ENCODE measurements at regions not wholly inside any gene's neighbourhood (a gene's known extent, or its start where the extent isn't known, plus 50 kb on each side); places are given as distances from the start of the nearest gene placed in this dataset.

DNA sequence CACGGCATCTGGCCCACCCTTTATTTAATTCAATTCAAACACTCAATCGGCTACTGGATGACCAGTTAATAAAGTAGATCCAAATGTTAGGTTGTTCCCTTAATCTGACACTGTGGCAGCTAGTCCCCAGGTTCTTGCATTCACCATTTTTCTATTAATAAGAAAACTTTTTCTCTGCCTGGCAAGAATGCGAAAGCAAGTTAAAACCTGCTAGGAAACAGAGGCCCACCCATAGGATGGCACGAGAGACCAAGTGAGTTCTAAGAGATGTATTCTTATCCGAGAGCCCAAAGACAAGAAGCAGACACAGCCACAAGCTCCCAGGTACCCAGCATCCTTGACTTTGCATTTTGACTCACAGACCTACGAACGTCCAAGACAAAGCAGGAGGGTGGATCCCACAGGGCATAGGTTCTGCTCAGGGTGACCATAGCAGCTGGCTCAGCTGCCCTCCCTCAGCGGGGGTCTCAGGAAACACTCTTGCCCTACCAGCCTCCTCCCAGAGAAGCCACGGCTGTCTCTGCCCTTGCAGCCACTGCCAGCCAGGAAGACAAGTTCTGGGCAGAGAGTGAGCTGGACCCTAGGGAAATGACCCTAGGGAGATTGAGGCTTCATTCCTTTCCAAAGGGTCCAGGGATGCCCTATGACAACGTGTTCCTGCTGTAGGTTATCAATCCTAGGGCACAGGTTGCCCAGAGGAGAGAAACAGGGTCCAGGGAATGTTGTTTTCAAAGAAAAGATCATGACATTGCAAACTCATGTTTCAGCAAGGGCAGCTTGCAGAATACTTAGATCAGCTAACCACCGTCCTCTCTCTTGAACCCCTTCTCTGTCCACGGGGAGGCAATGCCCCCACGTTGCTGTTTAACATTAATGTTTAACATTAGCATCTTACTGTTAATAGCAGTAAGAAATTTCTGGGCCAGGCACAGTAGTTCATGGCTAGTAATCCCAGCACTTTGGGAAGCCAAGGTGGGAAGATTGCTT lies 147.2 kb upstream of the ZNF507 start:
- 86% methylated on average over 13 of the region's 13 CpGs for WGBS
- H3K4me3 ChIP-seq (ENCODE audit: low read length), result no peak overlapping the region
- no peaks in the 10 kb centered on the region for H3K27me3 ChIP-seq (ENCODE audit: insufficient read depth, low read length)
- H3K9ac ChIP-seq (ENCODE audit: low read depth, low read length), result no peak overlapping the region
- no peak overlapping the region for H3K27ac ChIP-seq (ENCODE audit: low read depth, low read length)
- no peaks in the 10 kb centered on the region for H3K9me3 ChIP-seq (ENCODE audit: insufficient read depth, low read depth, low read length)
- H3K36me3 ChIP-seq (ENCODE audit: insufficient read depth, low read length), result no peaks in the 10 kb centered on the region
- no peaks in the 10 kb centered on the region for H3K4me1 ChIP-seq (ENCODE audit: insufficient read depth, low read length)

DNA sequence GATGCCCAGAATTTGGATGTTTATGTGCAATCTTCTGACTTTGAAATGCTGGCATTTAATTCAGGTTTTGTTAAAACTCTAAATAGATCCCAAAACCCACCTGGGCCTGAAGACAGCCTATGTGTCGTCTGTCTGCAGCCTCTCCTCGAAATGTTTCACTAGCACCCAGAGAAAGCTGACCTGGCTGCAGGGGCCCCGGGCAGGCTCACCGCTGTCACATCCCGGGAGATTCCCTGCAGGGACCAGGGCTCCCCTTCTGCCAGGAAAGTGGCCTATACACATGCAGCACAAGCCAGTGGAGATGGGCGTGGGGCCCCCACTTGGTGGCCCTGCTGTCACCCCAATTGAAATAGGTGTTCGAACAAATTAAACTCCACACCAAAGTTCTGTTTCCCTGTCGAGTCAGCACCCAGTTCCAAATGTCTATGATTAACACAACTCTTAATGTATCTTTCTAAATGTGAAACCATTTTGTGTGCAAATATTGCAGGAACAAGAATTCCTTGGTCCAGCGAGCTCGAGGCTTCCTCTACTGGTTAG lies 145.8 kb upstream of the ZNF507 start:
- WGBS, result 90% methylated on average over 10 of the region's 10 CpGs
- H3K4me1 ChIP-seq (ENCODE audit: insufficient read depth, low read length), result no peaks in the 10 kb centered on the region
- H3K4me3 ChIP-seq (ENCODE audit: low read length), result no peak overlapping the region
- no peaks in the 10 kb centered on the region for H3K9me3 ChIP-seq (ENCODE audit: insufficient read depth, low read depth, low read length)
- no peak overlapping the region for H3K9ac ChIP-seq (ENCODE audit: low read depth, low read length)
- no peaks in the 10 kb centered on the region for H3K27me3 ChIP-seq (ENCODE audit: insufficient read depth, low read length)
- no peak overlapping the region for H3K27ac ChIP-seq (ENCODE audit: low read depth, low read length)
- H3K36me3 ChIP-seq (ENCODE audit: insufficient read depth, low read length), result no peaks in the 10 kb centered on the region

- H3K4me1 ChIP-seq (ENCODE audit: insufficient read depth, low read length), result no peaks in the 10 kb centered on the region
- no peak overlapping the region for H3K9ac ChIP-seq (ENCODE audit: low read depth, low read length)
- no peak overlapping the region for H3K27ac ChIP-seq (ENCODE audit: low read depth, low read length)
- H3K4me3 ChIP-seq (ENCODE audit: low read length), result no peak overlapping the region
- 94% methylated on average over 9 of the region's 9 CpGs for WGBS
- no peaks in the 10 kb centered on the region for H3K27me3 ChIP-seq (ENCODE audit: insufficient read depth, low read length)
- no peaks in the 10 kb centered on the region for H3K9me3 ChIP-seq (ENCODE audit: insufficient read depth, low read depth, low read length)
- no peaks in the 10 kb centered on the region for H3K36me3 ChIP-seq (ENCODE audit: insufficient read depth, low read length)
These were observed 144.9 kb upstream of the ZNF507 start for GRCh38 chr19:32200312-32201038.

DNA sequence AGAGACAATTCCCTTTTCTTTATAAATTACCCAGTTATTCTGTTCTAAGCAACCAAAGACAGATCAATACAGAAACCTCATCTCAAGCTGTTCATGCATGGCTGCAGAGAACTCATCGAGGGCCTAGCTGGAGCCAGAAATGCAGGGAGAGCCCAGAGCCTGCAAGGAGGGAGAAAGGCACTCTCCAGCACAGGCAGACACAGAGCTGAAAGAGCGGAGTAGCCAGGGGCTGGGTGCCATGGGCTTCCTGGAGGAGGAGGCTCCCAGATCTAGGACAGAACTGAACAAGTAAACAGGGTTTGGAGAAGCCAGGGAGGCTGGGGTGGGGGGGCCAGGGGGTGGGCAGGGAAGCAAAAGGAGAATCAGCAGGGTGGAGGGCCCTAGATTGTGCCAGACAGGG lies 144.2 kb upstream of the ZNF507 start:
- no peaks in the 10 kb centered on the region for H3K36me3 ChIP-seq (ENCODE audit: insufficient read depth, low read length)
- no peaks in the 10 kb centered on the region for H3K27me3 ChIP-seq (ENCODE audit: insufficient read depth, low read length)
- no peak overlapping the region for H3K27ac ChIP-seq (ENCODE audit: low read depth, low read length)
- 95% methylated on average over 2 of the region's 2 CpGs for WGBS
- H3K4me3 ChIP-seq (ENCODE audit: low read length), result no peak overlapping the region
- H3K9ac ChIP-seq (ENCODE audit: low read depth, low read length), result no peak overlapping the region
- no peaks in the 10 kb centered on the region for H3K4me1 ChIP-seq (ENCODE audit: insufficient read depth, low read length)
- no peaks in the 10 kb centered on the region for H3K9me3 ChIP-seq (ENCODE audit: insufficient read depth, low read depth, low read length)

GRCh38 chr19:32201636-32202051 lies 143.8 kb upstream of the ZNF507 start:
- no peaks in the 10 kb centered on the region for H3K9me3 ChIP-seq (ENCODE audit: insufficient read depth, low read depth, low read length)
- 91% methylated on average over 15 of the region's 15 CpGs for WGBS
- H3K27me3 ChIP-seq (ENCODE audit: insufficient read depth, low read length), result no peaks in the 10 kb centered on the region
- no peaks in the 10 kb centered on the region for H3K36me3 ChIP-seq (ENCODE audit: insufficient read depth, low read length)
- H3K4me3 ChIP-seq (ENCODE audit: low read length), result no peak overlapping the region
- H3K27ac ChIP-seq (ENCODE audit: low read depth, low read length), result no peak overlapping the region
- H3K9ac ChIP-seq (ENCODE audit: low read depth, low read length), result no peak overlapping the region
- H3K4me1 ChIP-seq (ENCODE audit: insufficient read depth, low read length), result no peaks in the 10 kb centered on the region

DNA sequence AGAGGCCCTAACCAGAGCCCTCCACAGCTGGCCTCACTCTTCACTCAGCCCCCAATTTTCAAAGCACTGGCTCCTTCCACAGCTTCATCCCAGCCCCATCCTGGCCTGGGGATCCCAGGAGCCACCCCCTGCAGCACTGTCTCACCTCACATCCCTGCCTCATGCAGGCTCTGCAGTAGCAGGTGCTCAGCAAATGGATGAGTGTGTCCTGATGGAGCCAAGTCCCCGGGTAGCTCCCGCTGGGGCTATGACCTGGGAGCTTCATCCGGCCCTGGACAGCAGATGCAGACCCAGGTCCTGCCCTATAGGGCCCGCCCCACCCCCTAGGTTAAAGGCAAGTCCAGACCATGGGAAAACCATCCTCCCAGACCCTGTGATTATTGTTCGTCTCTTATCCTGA lies 143.2 kb upstream of the ZNF507 start:
- WGBS, result 93% methylated on average over 5 of the region's 5 CpGs
- Histone ChIP-seq H3K9me3 (ENCODE audit: insufficient read depth, low read depth, low read length) (no peaks in the 10 kb centered on the region), H3K4me3 (ENCODE audit: low read length) (no peak overlapping the region), H3K27me3 (ENCODE audit: insufficient read depth, low read length) (no peaks in the 10 kb centered on the region), H3K36me3 (ENCODE audit: insufficient read depth, low read length) (no peaks in the 10 kb centered on the region), H3K4me1 (ENCODE audit: insufficient read depth, low read length) (no peaks in the 10 kb centered on the region), H3K27ac (ENCODE audit: low read depth, low read length) (no peak overlapping the region), H3K9ac (ENCODE audit: low read depth, low read length) (no peak overlapping the region)

DNA sequence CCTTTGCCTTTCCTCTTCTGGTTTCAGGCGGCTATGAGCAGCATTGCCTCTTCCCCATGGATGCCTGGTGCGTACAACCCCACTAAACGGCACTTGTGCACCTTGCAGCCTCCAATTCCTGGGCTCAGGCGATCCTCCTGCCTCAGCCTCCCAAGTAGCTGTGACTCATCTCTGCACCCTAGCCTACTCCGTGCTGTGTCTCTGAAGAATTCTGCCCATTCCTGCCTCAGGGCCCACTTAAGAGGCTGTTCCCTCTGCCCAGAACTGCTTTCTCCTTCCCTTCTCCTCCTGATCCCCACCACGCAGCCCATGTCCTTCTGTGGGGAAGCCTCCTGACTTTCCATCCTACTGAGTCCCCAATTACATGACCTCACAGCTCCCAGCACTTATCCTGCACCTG lies 142.2 kb upstream of the ZNF507 start:
- Histone ChIP-seq H3K27ac (ENCODE audit: low read depth, low read length) (no peak overlapping the region), H3K27me3 (ENCODE audit: insufficient read depth, low read length) (no peaks in the 10 kb centered on the region), H3K36me3 (ENCODE audit: insufficient read depth, low read length) (no peaks in the 10 kb centered on the region), H3K9me3 (ENCODE audit: insufficient read depth, low read depth, low read length) (no peaks in the 10 kb centered on the region), H3K9ac (ENCODE audit: low read depth, low read length) (no peak overlapping the region), H3K4me3 (ENCODE audit: low read length) (no peak overlapping the region), H3K4me1 (ENCODE audit: insufficient read depth, low read length) (no peaks in the 10 kb centered on the region)
- 92% methylated on average over 6 of the region's 6 CpGs for WGBS

GRCh38 chr19:32206065-32206464 lies 139.3 kb upstream of the ZNF507 start:
- Histone ChIP-seq H3K27ac (ENCODE audit: low read depth, low read length) (no peak overlapping the region), H3K9ac (ENCODE audit: low read depth, low read length) (no peak overlapping the region), H3K36me3 (ENCODE audit: insufficient read depth, low read length) (no peaks in the 10 kb centered on the region), H3K27me3 (ENCODE audit: insufficient read depth, low read length) (no peaks in the 10 kb centered on the region), H3K4me1 (ENCODE audit: insufficient read depth, low read length) (no peaks in the 10 kb centered on the region), H3K4me3 (ENCODE audit: low read length) (no peak overlapping the region), H3K9me3 (ENCODE audit: insufficient read depth, low read depth, low read length) (0 out of 2 replicates have a peak, but pooled peaks cover 1% of the 10 kb centered on the region)
- 88% methylated on average over 5 of the region's 5 CpGs for WGBS

- H3K9me3 ChIP-seq (ENCODE audit: insufficient read depth, low read depth, low read length), result peaks cover 6% of the 10 kb centered on the region; the same call in 1 of the 2 replicates
- H3K4me1 ChIP-seq (ENCODE audit: insufficient read depth, low read length), result no peaks in the 10 kb centered on the region
- H3K9ac ChIP-seq (ENCODE audit: low read depth, low read length), result no peak overlapping the region
- WGBS, result 93% methylated on average over 1 of the region's 1 CpG
- no peaks in the 10 kb centered on the region for H3K36me3 ChIP-seq (ENCODE audit: insufficient read depth, low read length)
- H3K4me3 ChIP-seq (ENCODE audit: low read length), result no peak overlapping the region
- no peaks in the 10 kb centered on the region for H3K27me3 ChIP-seq (ENCODE audit: insufficient read depth, low read length)
- no peak overlapping the region for H3K27ac ChIP-seq (ENCODE audit: low read depth, low read length)
These were observed 137.3 kb upstream of the ZNF507 start for GRCh38 chr19:32208060-32208459.

DNA sequence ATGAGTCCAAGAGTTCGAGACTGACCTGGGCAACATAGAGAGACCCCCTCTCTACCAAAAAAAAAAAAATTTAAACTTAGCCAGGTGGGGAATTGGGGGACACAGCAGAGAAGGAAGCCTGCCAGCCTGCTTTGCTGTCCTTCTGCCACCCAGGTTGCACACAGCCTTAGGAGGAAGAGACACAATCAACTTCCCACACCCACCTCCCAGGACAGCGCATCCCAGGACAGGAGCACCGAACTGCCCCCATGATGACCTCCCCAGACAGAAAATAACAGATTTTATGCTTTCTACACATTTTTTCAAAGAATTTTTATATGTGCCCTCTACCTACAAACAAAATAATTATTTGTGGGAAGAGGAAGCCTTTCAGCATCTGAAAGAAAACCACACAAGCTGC lies 126.0 kb upstream of the ZNF507 start:
- Histone ChIP-seq H3K9me3 (ENCODE audit: insufficient read depth, low read depth, low read length) (no peaks in the 10 kb centered on the region), H3K27ac (ENCODE audit: low read depth, low read length) (no peak overlapping the region), H3K9ac (ENCODE audit: low read depth, low read length) (no peak overlapping the region), H3K4me3 (ENCODE audit: low read length) (no peak overlapping the region), H3K36me3 (ENCODE audit: insufficient read depth, low read length) (no peaks in the 10 kb centered on the region), H3K27me3 (ENCODE audit: insufficient read depth, low read length) (peaks cover 19% of the 10 kb centered on the region), H3K4me1 (ENCODE audit: insufficient read depth, low read length) (0 out of 2 replicates have a peak, but pooled peaks cover 5% of the 10 kb centered on the region)
- 92% methylated on average over 3 of the region's 3 CpGs for WGBS

- H3K4me1 ChIP-seq (ENCODE audit: insufficient read depth, low read length), result peaks cover 5% of the 10 kb centered on the region; the same call in 1 of the 2 replicates
- no peak overlapping the region for H3K27ac ChIP-seq (ENCODE audit: low read depth, low read length)
- WGBS, result 83% methylated on average over 4 of the region's 4 CpGs
These were observed 125.4 kb upstream of the ZNF507 start for GRCh38 chr19:32219881-32220472.

More at GRCh38 chr19:32219881-32220472, 125.4 kb upstream of the ZNF507 start:
- Histone ChIP-seq H3K9ac (ENCODE audit: low read depth, low read length) (no peak overlapping the region), H3K4me3 (ENCODE audit: low read length) (no peak overlapping the region), H3K9me3 (ENCODE audit: insufficient read depth, low read depth, low read length) (no peaks in the 10 kb centered on the region), H3K27me3 (ENCODE audit: insufficient read depth, low read length) (peaks cover 24% of the 10 kb centered on the region), H3K36me3 (ENCODE audit: insufficient read depth, low read length) (no peaks in the 10 kb centered on the region)
